Choroid plexus epithelial cell (primary cell): ENCODE measurements at regions not wholly inside any gene's neighbourhood (a gene's known extent, or its start where the extent isn't known, plus 50 kb on each side); places are given as distances from the start of the nearest gene placed in this dataset.

Experiments
- DNase-seq: peaks from one replicate; pipeline ENCODE4 v3.0.0-alpha.2; 2010; ENCODE audit warnings: low read depth
- H3K4me3 ChIP-seq: 2 replicates; pipeline ENCODE4 v1.5.1; 2011; ENCODE audit warnings: low read depth, mild to moderate bottlenecking, control low read depth, low read length, moderate library complexity
- CTCF ChIP-seq: conservative IDR thresholded peaks from 2 replicates; pipeline ENCODE4 v1.5.1; 2011; ENCODE audit warnings: low read depth, mild to moderate bottlenecking, control low read depth, inconsistent platforms, low read length, moderate library complexity

- no peak for TF ChIP-seq CTCF
- no peak overlapping the region for H3K4me3 ChIP-seq
- DNase-seq = no peak
Observed at GRCh38 chr11:31995032-31995431, 95.8 kb upstream of the RCN1 start.

- no peak for DNase-seq
- TF ChIP-seq CTCF = no peak
- H3K4me3 ChIP-seq = no peak overlapping the region
Observed at GRCh38 chr11:31987118-31988005, 103.5 kb upstream of the RCN1 start.

GRCh38 chr11:31986201-31986889 lies 104.5 kb upstream of the RCN1 start:
- TF ChIP-seq CTCF = no peak
- H3K4me3 ChIP-seq = no peak overlapping the region
- no peak for DNase-seq

- H3K4me3 ChIP-seq = no peak overlapping the region
- TF ChIP-seq CTCF = no peak
- no peak for DNase-seq
Observed at GRCh38 chr11:31981457-31981856, 109.4 kb upstream of the RCN1 start.

- TF ChIP-seq CTCF = no peak
- H3K4me3 ChIP-seq = no peak overlapping the region
- no peak for DNase-seq
Observed at GRCh38 chr11:31977343-31977742, 113.5 kb upstream of the RCN1 start.

GRCh38 chr11:31974366-31975136 lies 116.3 kb upstream of the RCN1 start:
- peak; percentile 38 for DNase-seq
- no peak for TF ChIP-seq CTCF
- no peak overlapping the region for H3K4me3 ChIP-seq
